GM12878 (cell line): ENCODE measurements at regions not wholly inside any gene's neighbourhood (a gene's known extent, or its start where the extent isn't known, plus 50 kb on each side); places are given as distances from the start of the nearest gene placed in this dataset.

Experiments used
- ATAC-seq: fragments of 200-7000 bp; cut with Tn5 transposase; 3 replicates; pipeline ENCODE4 v1.9.1; 2020; ENCODE audit warnings: mild to moderate bottlenecking, moderate library complexity
- BruUV-seq: library from RNA; stranded (reverse); fragments of 400-500 nt; replicated peaks from 2 replicates; lab custom pipeline; 2021; lab: Mats Ljungman, UMichigan
- CTCF ChIA-PET: fragments of 300-600 bp; sonication (Branson Sonifier 250); formaldehyde crosslinking; extraction: SDS; loops from one replicate; lab custom pipeline; 2021; ENCODE audit warnings: inconsistent platforms; lab: Yijun Ruan, JAX
- POLR2A ChIA-PET: fragments of 350-600 bp; formaldehyde crosslinking; extraction: SDS; loops from one replicate; lab custom pipeline; 2021; ENCODE audit warnings: inconsistent platforms; lab: Charles Lee
- RAD21 ChIA-PET: fragments of 300-600 bp; sonication (Branson Sonifier 250); formaldehyde crosslinking; loops from one replicate; lab custom pipeline; 2023; ENCODE audit warnings: antibody characterized with exemption; ENCODE audit not compliant: unreplicated experiment; lab: Charles Lee
- SMC1A ChIA-PET: fragments of 300-600 bp; sonication (Branson Sonifier 250); formaldehyde crosslinking; loops from one replicate; lab custom pipeline; 2023; ENCODE audit not compliant: unreplicated experiment, uncharacterized antibody; lab: Charles Lee
- DNase-seq: peaks from one replicate; pipeline ENCODE4 v3.0.0-alpha.2; 2011; ENCODE audit warnings: low read depth, low spot score
- FAIRE-seq: peaks from 3 replicates; lab custom pipeline; 2011; peaks lifted over from hg19 to GRCh38; lab: Jason Lieb, UNC
- H2AFZ ChIP-seq: 2 replicates; pipeline ENCODE4 v1.6.0; 2011; ENCODE audit warnings: low read depth, low read length, control low read depth; ENCODE audit not compliant: control insufficient read depth
- H3K27ac ChIP-seq: 2 replicates; pipeline ENCODE4 v1.5.1; 2011; ENCODE audit warnings: control low read depth; ENCODE audit not compliant: control insufficient read depth, insufficient read depth
- H3K27me3 ChIP-seq, 2 experiments: replicated peaks in 1 of 2; 2 replicates each; pipeline versions ENCODE4 v1.6.0 to v1.6.1; 2011; ENCODE audit warnings: low read length in 1 of 2; ENCODE audit not compliant: control insufficient read depth in 2 of 2, insufficient read depth in 2 of 2
- H3K36me3 ChIP-seq, 2 experiments: 2 replicates each; pipeline ENCODE4 v1.5.1; 2011; ENCODE audit warnings: low read length in 1 of 2; ENCODE audit not compliant: control insufficient read depth in 2 of 2, insufficient read depth in 2 of 2
- H3K4me1 ChIP-seq: 2 replicates; pipeline ENCODE4 v1.6.1; 2011; ENCODE audit warnings: mild to moderate bottlenecking, low read length, moderate library complexity, mixed read lengths; ENCODE audit not compliant: control insufficient read depth, insufficient read depth
- H3K4me2 ChIP-seq: 2 replicates; pipeline ENCODE4 v1.6.0; 2011; ENCODE audit warnings: control low read depth; ENCODE audit not compliant: control insufficient read depth, insufficient read depth
- H3K4me3 ChIP-seq: fragments of 200-600 bp; sonication (generic); 2 replicates; pipeline ENCODE4 v1.5.1; 2016
- H3K79me2 ChIP-seq: 2 replicates; pipeline ENCODE4 v1.6.0; 2011; ENCODE audit warnings: low read length; ENCODE audit not compliant: control insufficient read depth, insufficient read depth
- H3K9ac ChIP-seq: 2 replicates; pipeline ENCODE4 v1.8.0; 2011; ENCODE audit warnings: low read length, control low read depth, mixed read lengths; ENCODE audit not compliant: control insufficient read depth, insufficient read depth
- H3K9me3 ChIP-seq: replicated peaks from 3 replicates; pipeline ENCODE4 v1.5.1; 2011; ENCODE audit warnings: mild to moderate bottlenecking, low read length; ENCODE audit not compliant: control insufficient read depth, insufficient read depth
- H4K20me1 ChIP-seq: 2 replicates; pipeline ENCODE4 v1.6.0; 2011; ENCODE audit not compliant: control insufficient read depth, insufficient read depth
- ASH2L ChIP-seq: fragments of 300-600, 200-600 bp; sonication (generic); IDR thresholded peaks from 2 replicates; pipeline ENCODE4 v1.6.1; 2017; ENCODE audit warnings: low read depth, mild to moderate bottlenecking, borderline replicate concordance
- CEBPZ ChIP-seq: fragments of 150-350 bp; IDR thresholded peaks from 2 replicates; pipeline ENCODE4 v1.6.1; 2016; ENCODE audit warnings: low read depth, low read length
- CHD4 ChIP-seq: fragments of 200-600 bp; sonication (generic); IDR thresholded peaks from 2 replicates; pipeline ENCODE4 v1.6.1; 2016; ENCODE audit warnings: mild to moderate bottlenecking
- CREB1 ChIP-seq: IDR thresholded peaks from 2 replicates; pipeline ENCODE4 v1.6.1; 2012; ENCODE audit warnings: low read depth, mild to moderate bottlenecking, inconsistent platforms
- ETV6 ChIP-seq, 2 experiments: fragments of 450-650 bp in 1 of 2; IDR thresholded peaks in 1 of 2; conservative IDR thresholded peaks in 1 of 2; 2 replicates each; pipeline ENCODE4 v1.6.1; 2014; ENCODE audit warnings: antibody characterized with exemption in 1 of 2, borderline replicate concordance in 1 of 2, low read depth in 1 of 2, mild to moderate bottlenecking in 1 of 2, moderate library complexity in 1 of 2
- FOS ChIP-seq: IDR thresholded peaks from 3 replicates; pipeline ENCODE4 v1.6.1; 2011; ENCODE audit warnings: borderline replicate concordance; ENCODE audit not compliant: insufficient read length; ENCODE audit errors: extremely low read depth
- FOXK2 ChIP-seq: fragments of 450-650 bp; IDR thresholded peaks from 2 replicates; pipeline ENCODE4 v1.6.1; 2017; ENCODE audit warnings: mild to moderate bottlenecking, moderate library complexity
- LARP7 ChIP-seq: fragments of 450-650 bp; IDR thresholded peaks from 2 replicates; pipeline ENCODE4 v1.6.1; 2017; ENCODE audit warnings: mild to moderate bottlenecking
- MEF2B ChIP-seq: fragments of 450-650 bp; IDR thresholded peaks from 2 replicates; pipeline ENCODE4 v1.6.1; 2018; ENCODE audit warnings: mild to moderate bottlenecking, moderate library complexity; ENCODE audit not compliant: partially characterized antibody, poor library complexity, severe bottlenecking
- MYB ChIP-seq: fragments of 150-350 bp; IDR thresholded peaks from 2 replicates; pipeline ENCODE4 v1.6.1; 2014; ENCODE audit warnings: mild to moderate bottlenecking, low read depth, low read length, borderline replicate concordance
- NFYB ChIP-seq: IDR thresholded peaks from 2 replicates; pipeline ENCODE4 v1.6.1; 2011; ENCODE audit warnings: low read depth, mild to moderate bottlenecking, low read length, improper control_type of control experiment, moderate library complexity; ENCODE audit not compliant: insufficient read depth
- NR2F1 ChIP-seq: fragments of 450-650 bp; conservative IDR thresholded peaks from 2 replicates; pipeline ENCODE4 v1.6.1; 2017; ENCODE audit warnings: mild to moderate bottlenecking
- RAD51 ChIP-seq: fragments of 450-650 bp; IDR thresholded peaks from 2 replicates; pipeline ENCODE4 v1.6.1; 2016; ENCODE audit warnings: moderate library complexity, mild to moderate bottlenecking, inconsistent platforms
- RUNX3 ChIP-seq: IDR thresholded peaks from 2 replicates; pipeline ENCODE4 v1.6.1; 2012; ENCODE audit warnings: low read length, inconsistent platforms
- SP1 ChIP-seq: IDR thresholded peaks from one replicate; pipeline ENCODE4 v1.6.1; 2011; ENCODE audit warnings: low read depth, low read length
- STAT1 ChIP-seq: fragments of 450-650 bp; conservative IDR thresholded peaks from 2 replicates; pipeline ENCODE4 v1.6.1; 2014; ENCODE audit warnings: antibody characterized with exemption, mild to moderate bottlenecking
- ZNF207 ChIP-seq: fragments of 450-650 bp; IDR thresholded peaks from 2 replicates; pipeline ENCODE4 v1.6.1; 2014; ENCODE audit warnings: antibody characterized with exemption, mild to moderate bottlenecking, borderline replicate concordance
- WGBS: methylation state at CpG from one replicate; pipeline ENCODE4 v1.1.6; 2016; ENCODE audit warnings: low lambda C conversion rate; ENCODE audit not compliant: insufficient replicate concordance, insufficient coverage; ENCODE audit errors: missing lambda C conversion rate; 5-methylcytosine and 5-hydroxymethylcytosine counted together
- in situ Hi-C: fragments of 300-500 bp; cut with MboI; formaldehyde crosslinking; loops from 9 replicates; pipeline ENCODE4 v1.14.3; 2018; ENCODE audit warnings: mixed read lengths
- intact Hi-C: fragments of 100-400 bp; cut with micrococcal nuclease; formaldehyde crosslinking; loops from one replicate; pipeline ENCODE4 v1.14.2; 2022; ENCODE audit not compliant: unreplicated experiment

GRCh38 chr6:170203212-170203611 lies 87.7 kb downstream of the DLL1 start (continued):
- TF ChIP-seq ETV6 (conservative IDR thresholded peaks at IDR 0.05 in 1 of 2, IDR thresholded peaks at IDR 0.05 in 1 of 2; ENCODE audit: borderline replicate concordance in 1 of 2, low read depth in 1 of 2) (no peak), LARP7 (no peak)
- TF ChIP-seq, all 136 proteins: peak for 0

- no peaks in the 10 kb centered on the region; the same call in 2 of the 3 replicates for H3K9me3 ChIP-seq
- H3K9ac ChIP-seq = no peak overlapping the region
- H2AFZ ChIP-seq = no peak overlapping the region
- H3K4me2 ChIP-seq = no peak overlapping the region
- ChIA-PET POLR2A (no interaction called here), RAD21 (no interaction called here), CTCF (no interaction called here), SMC1A (no interaction called here)
- WGBS = 26% methylated on average over 13 of the region's 13 CpGs
- DNase-seq (no peak), FAIRE-seq (no peak), ATAC-seq (no peak)
- BruUV-seq = no TSS peak
- in situ Hi-C loops = no loop called here
- no peak overlapping the region for H3K4me3 ChIP-seq
- no peaks in the 10 kb centered on the region for H4K20me1 ChIP-seq
- no peak overlapping the region for H3K27ac ChIP-seq
- H3K4me1 ChIP-seq = no peaks in the 10 kb centered on the region
- H3K36me3 ChIP-seq = no peaks in the 10 kb centered on the region
- H3K27me3 ChIP-seq = no peaks in the 10 kb centered on the region
- H3K79me2 ChIP-seq = no peaks in the 10 kb centered on the region
- intact Hi-C loops = no loop called here
- no peak for TF ChIP-seq RAD51
- TF ChIP-seq RUNX3 = no peak
- no peak for TF ChIP-seq ZNF207
- no peak for TF ChIP-seq FOXK2
- no peak for TF ChIP-seq NR2F1
- no peak for TF ChIP-seq CHD4
- TF ChIP-seq FOS = no peak
- no peak for TF ChIP-seq NFYB
- TF ChIP-seq SP1 = no peak
- TF ChIP-seq CREB1 = no peak
- no peak for TF ChIP-seq CEBPZ
- TF ChIP-seq MEF2B = no peak
- no peak for TF ChIP-seq STAT1
- TF ChIP-seq MYB = no peak
- TF ChIP-seq ASH2L = no peak
Measured at GRCh38 chr6:170202416-170203135, 88.3 kb downstream of the DLL1 start.
